ENCODE measurements at regions not wholly inside any gene's neighbourhood (a gene's known extent, or its start where the extent isn't known, plus 50 kb on each side); places are given as distances from the start of the nearest gene placed in this dataset.

GRCh38 chrX:117568238-117568637, 548.4 kb downstream of the KLHL13 start:
- POLR2A ChIA-PET, result no interaction called here
- TF ChIP-seq NFRKB (IDR thresholded peaks at IDR 0.05), result no peak
- TF ChIP-seq ELF4 (IDR thresholded peaks at IDR 0.05), result no peak
- TF ChIP-seq ARNT (IDR thresholded peaks at IDR 0.05), result no peak
- no peak for TF ChIP-seq FOXA1 (IDR thresholded peaks at IDR 0.05)
- no peak for TF ChIP-seq HDGF (IDR thresholded peaks at IDR 0.05; ENCODE audit: borderline replicate concordance)
- no peak for TF ChIP-seq SUZ12 (IDR thresholded peaks at IDR 0.05)
- TF ChIP-seq FOXK2 (IDR thresholded peaks at IDR 0.05), result no peak
- no peak for TF ChIP-seq CTBP1 (IDR thresholded peaks at IDR 0.05; ENCODE audit: borderline replicate concordance)
- no peak for TF ChIP-seq LEF1 (IDR thresholded peaks at IDR 0.05; ENCODE audit: borderline replicate concordance)
- TF ChIP-seq TARDBP (IDR thresholded peaks at IDR 0.05), result no peak
- no peak for TF ChIP-seq FOXM1 (IDR thresholded peaks at IDR 0.05; ENCODE audit: borderline replicate concordance)
- TF ChIP-seq PKNOX1 (IDR thresholded peaks at IDR 0.05), result no peak
- no peak for TF ChIP-seq SP1 (IDR thresholded peaks at IDR 0.05)
- no peak for TF ChIP-seq BHLHE40 (IDR thresholded peaks at IDR 0.05; ENCODE audit: borderline replicate concordance)
- no peak for TF ChIP-seq L3MBTL2 (conservative IDR thresholded peaks at IDR 0.05)
- TF ChIP-seq ZNF384 (IDR thresholded peaks at IDR 0.05), result no peak
- no peak for DNase-seq (ENCODE audit: extremely low spot score)
- CTCF ChIA-PET, result no interaction called here

GRCh38 chrX:117543885-117544284, 572.7 kb downstream of the KLHL13 start:
- ChIA-PET POLR2A (no interaction called here), CTCF (no interaction called here)
- DNase-seq (ENCODE audit: extremely low spot score), result no peak
- TF ChIP-seq TARDBP (IDR thresholded peaks at IDR 0.05), result no peak
- no peak for TF ChIP-seq L3MBTL2 (conservative IDR thresholded peaks at IDR 0.05)
- TF ChIP-seq FOXM1 (IDR thresholded peaks at IDR 0.05; ENCODE audit: borderline replicate concordance), result no peak
- no peak for TF ChIP-seq SP1 (IDR thresholded peaks at IDR 0.05)
- TF ChIP-seq SUZ12 (IDR thresholded peaks at IDR 0.05), result no peak
- TF ChIP-seq FOXA1 (IDR thresholded peaks at IDR 0.05), result no peak
- TF ChIP-seq BHLHE40 (IDR thresholded peaks at IDR 0.05; ENCODE audit: borderline replicate concordance), result no peak
- no peak for TF ChIP-seq NFRKB (IDR thresholded peaks at IDR 0.05)
- no peak for TF ChIP-seq ARNT (IDR thresholded peaks at IDR 0.05)
- TF ChIP-seq HDGF (IDR thresholded peaks at IDR 0.05; ENCODE audit: borderline replicate concordance), result no peak
- no peak for TF ChIP-seq ELF4 (IDR thresholded peaks at IDR 0.05)
- no peak for TF ChIP-seq FOXK2 (IDR thresholded peaks at IDR 0.05)
- no peak for TF ChIP-seq LEF1 (IDR thresholded peaks at IDR 0.05; ENCODE audit: borderline replicate concordance)
- TF ChIP-seq PKNOX1 (IDR thresholded peaks at IDR 0.05), result no peak
- TF ChIP-seq CTBP1 (IDR thresholded peaks at IDR 0.05; ENCODE audit: borderline replicate concordance), result no peak
- TF ChIP-seq ZNF384 (IDR thresholded peaks at IDR 0.05), result no peak

- POLR2A ChIA-PET, result no interaction called here
- CTCF ChIA-PET, result no interaction called here
- TF ChIP-seq ZNF384 (IDR thresholded peaks at IDR 0.05), result no peak
- TF ChIP-seq BHLHE40 (IDR thresholded peaks at IDR 0.05; ENCODE audit: borderline replicate concordance), result no peak
- TF ChIP-seq LEF1 (IDR thresholded peaks at IDR 0.05; ENCODE audit: borderline replicate concordance), result no peak
- TF ChIP-seq FOXM1 (IDR thresholded peaks at IDR 0.05; ENCODE audit: borderline replicate concordance), result no peak
- TF ChIP-seq SP1 (IDR thresholded peaks at IDR 0.05), result no peak
- no peak for TF ChIP-seq FOXK2 (IDR thresholded peaks at IDR 0.05)
- no peak for TF ChIP-seq FOXA1 (IDR thresholded peaks at IDR 0.05)
- no peak for TF ChIP-seq PKNOX1 (IDR thresholded peaks at IDR 0.05)
- no peak for TF ChIP-seq ELF4 (IDR thresholded peaks at IDR 0.05)
- TF ChIP-seq SUZ12 (IDR thresholded peaks at IDR 0.05), result no peak
- TF ChIP-seq CTBP1 (IDR thresholded peaks at IDR 0.05; ENCODE audit: borderline replicate concordance), result no peak
- no peak for TF ChIP-seq NFRKB (IDR thresholded peaks at IDR 0.05)
- no peak for TF ChIP-seq ARNT (IDR thresholded peaks at IDR 0.05)
- TF ChIP-seq TARDBP (IDR thresholded peaks at IDR 0.05), result no peak
- TF ChIP-seq HDGF (IDR thresholded peaks at IDR 0.05; ENCODE audit: borderline replicate concordance), result no peak
- TF ChIP-seq L3MBTL2 (conservative IDR thresholded peaks at IDR 0.05), result no peak
- DNase-seq (ENCODE audit: extremely low spot score), result no peak
These were observed 577.6 kb downstream of the KLHL13 start for GRCh38 chrX:117539090-117539418.

- DNase-seq (ENCODE audit: extremely low spot score), result no peak
- ChIA-PET CTCF (no interaction called here), POLR2A (no interaction called here)
- TF ChIP-seq PKNOX1 (IDR thresholded peaks at IDR 0.05) (no peak), FOXM1 (IDR thresholded peaks at IDR 0.05; ENCODE audit: borderline replicate concordance) (no peak), FOXA1 (IDR thresholded peaks at IDR 0.05) (no peak), BHLHE40 (IDR thresholded peaks at IDR 0.05; ENCODE audit: borderline replicate concordance) (no peak), HDGF (IDR thresholded peaks at IDR 0.05; ENCODE audit: borderline replicate concordance) (no peak), ZNF384 (IDR thresholded peaks at IDR 0.05) (no peak), FOXK2 (IDR thresholded peaks at IDR 0.05) (no peak), L3MBTL2 (conservative IDR thresholded peaks at IDR 0.05) (no peak), ELF4 (IDR thresholded peaks at IDR 0.05) (no peak)
These were observed 578.2 kb downstream of the KLHL13 start for GRCh38 chrX:117538178-117539089.

GRCh38 chrX:117532339-117532738, 584.3 kb downstream of the KLHL13 start:
- ChIA-PET CTCF (no interaction called here), POLR2A (no interaction called here)
- TF ChIP-seq SUZ12 (IDR thresholded peaks at IDR 0.05), result no peak
- DNase-seq (ENCODE audit: extremely low spot score), result no peak

All from HEK293T (cell line).